ENCODE measurements at regions not wholly inside any gene's neighbourhood (a gene's known extent, or its start where the extent isn't known, plus 50 kb on each side); places are given as distances from the start of the nearest gene placed in this dataset.

GRCh38 chr3:70899816-70900215 lies 587.4 kb upstream of the MDFIC2 start:
- no peak for DNase-seq

- DNase-seq = no peak
These were observed 577.6 kb upstream of the MDFIC2 start for GRCh38 chr3:70890020-70890394.

GRCh38 chr3:70889162-70890019 lies 577.0 kb upstream of the MDFIC2 start:
- DNase-seq = no peak

- DNase-seq = no peak
These were observed 573.2 kb upstream of the MDFIC2 start for GRCh38 chr3:70885636-70886035.

- no peak for DNase-seq
These were observed 569.7 kb upstream of the MDFIC2 start for GRCh38 chr3:70882104-70882503.

- no peak for DNase-seq
These were observed 568.0 kb upstream of the MDFIC2 start for GRCh38 chr3:70880421-70880820.

GRCh38 chr3:70876154-70876553 lies 563.7 kb upstream of the MDFIC2 start:
- no peak for DNase-seq

GRCh38 chr3:70874196-70874595 lies 561.8 kb upstream of the MDFIC2 start:
- no peak for DNase-seq

- no peak for DNase-seq
These were observed 561.2 kb upstream of the MDFIC2 start for GRCh38 chr3:70873686-70874085.

- DNase-seq = no peak
These were observed 559.6 kb upstream of the MDFIC2 start for GRCh38 chr3:70871909-70872656.

GRCh38 chr3:70870576-70870975 lies 558.1 kb upstream of the MDFIC2 start:
- DNase-seq = no peak

GRCh38 chr3:70868561-70868960 lies 556.1 kb upstream of the MDFIC2 start:
- DNase-seq = no peak

- DNase-seq = no peak
These were observed 550.6 kb upstream of the MDFIC2 start for GRCh38 chr3:70863049-70863448.

GRCh38 chr3:70861855-70862254 lies 549.4 kb upstream of the MDFIC2 start:
- DNase-seq = no peak

- DNase-seq = no peak
These were observed 548.8 kb upstream of the MDFIC2 start for GRCh38 chr3:70861234-70861633.

- DNase-seq = no peak
These were observed 545.5 kb upstream of the MDFIC2 start for GRCh38 chr3:70857916-70858315.

- DNase-seq = no peak
These were observed 544.1 kb upstream of the MDFIC2 start for GRCh38 chr3:70856414-70857162.

GRCh38 chr3:70855149-70855548 lies 542.7 kb upstream of the MDFIC2 start:
- DNase-seq = no peak

GRCh38 chr3:70854108-70854507 lies 541.7 kb upstream of the MDFIC2 start:
- no peak for DNase-seq

GRCh38 chr3:70853161-70853944 lies 540.9 kb upstream of the MDFIC2 start:
- no peak for DNase-seq

- no peak for DNase-seq
These were observed 537.7 kb upstream of the MDFIC2 start for GRCh38 chr3:70849911-70850699.
